GM10266 (cell line): ENCODE measurements at regions not wholly inside any gene's neighbourhood (a gene's known extent, or its start where the extent isn't known, plus 50 kb on each side); places are given as distances from the start of the nearest gene placed in this dataset.

Experiments
- DNase-seq: peaks from one replicate; pipeline ENCODE4 v3.0.0; 2012; ENCODE audit errors: extremely low spot score
- TF ChIP-seq, protein P1 (sequence below): IDR thresholded peaks from 2 replicates; pipeline ENCODE4 v1.5.1; 2012; ENCODE audit warnings: mild to moderate bottlenecking, low read depth; ENCODE audit not compliant: control insufficient read depth, insufficient read depth; ENCODE audit errors: missing control alignments

DNA sequence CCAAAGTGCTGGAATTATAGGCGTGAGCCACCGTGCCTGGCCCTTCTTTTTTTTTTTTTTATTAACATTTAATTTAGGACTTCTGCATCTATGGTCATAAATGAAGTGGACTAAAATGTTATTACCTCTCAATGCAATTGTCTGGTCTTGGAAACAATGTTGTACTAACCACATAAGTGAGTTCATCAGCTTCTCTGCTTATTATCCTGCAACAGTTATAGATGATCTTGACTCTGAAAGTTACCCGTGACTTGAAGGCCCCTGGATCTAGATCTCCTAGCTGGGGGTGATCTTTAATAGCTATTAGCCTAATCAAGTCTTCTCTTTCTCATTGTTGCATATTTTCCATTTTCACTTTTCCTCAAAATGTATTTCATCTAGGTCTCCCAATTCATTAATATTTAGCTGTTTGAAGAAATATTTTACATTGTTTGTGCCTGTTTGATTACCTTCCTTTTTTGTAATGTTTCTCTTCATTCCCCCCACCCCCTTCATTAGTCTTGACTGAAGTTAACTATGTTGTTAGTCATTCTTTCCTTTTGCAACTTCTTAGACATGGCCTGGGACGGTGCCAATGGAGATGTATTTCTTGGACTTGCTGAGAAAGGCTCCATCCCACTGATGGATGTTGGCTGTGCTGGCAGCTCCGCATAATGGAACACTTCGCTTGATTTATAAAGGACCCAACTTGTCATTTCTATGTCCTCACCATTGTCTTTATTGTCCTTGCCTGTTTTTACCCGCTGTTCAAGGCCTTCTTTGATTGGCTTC lies 141.6 kb upstream of the RIOK3 start:
- DNase-seq = no peak
- TF ChIP-seq, protein P1, sequence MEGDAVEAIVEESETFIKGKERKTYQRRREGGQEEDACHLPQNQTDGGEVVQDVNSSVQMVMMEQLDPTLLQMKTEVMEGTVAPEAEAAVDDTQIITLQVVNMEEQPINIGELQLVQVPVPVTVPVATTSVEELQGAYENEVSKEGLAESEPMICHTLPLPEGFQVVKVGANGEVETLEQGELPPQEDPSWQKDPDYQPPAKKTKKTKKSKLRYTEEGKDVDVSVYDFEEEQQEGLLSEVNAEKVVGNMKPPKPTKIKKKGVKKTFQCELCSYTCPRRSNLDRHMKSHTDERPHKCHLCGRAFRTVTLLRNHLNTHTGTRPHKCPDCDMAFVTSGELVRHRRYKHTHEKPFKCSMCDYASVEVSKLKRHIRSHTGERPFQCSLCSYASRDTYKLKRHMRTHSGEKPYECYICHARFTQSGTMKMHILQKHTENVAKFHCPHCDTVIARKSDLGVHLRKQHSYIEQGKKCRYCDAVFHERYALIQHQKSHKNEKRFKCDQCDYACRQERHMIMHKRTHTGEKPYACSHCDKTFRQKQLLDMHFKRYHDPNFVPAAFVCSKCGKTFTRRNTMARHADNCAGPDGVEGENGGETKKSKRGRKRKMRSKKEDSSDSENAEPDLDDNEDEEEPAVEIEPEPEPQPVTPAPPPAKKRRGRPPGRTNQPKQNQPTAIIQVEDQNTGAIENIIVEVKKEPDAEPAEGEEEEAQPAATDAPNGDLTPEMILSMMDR = no peak

DNA sequence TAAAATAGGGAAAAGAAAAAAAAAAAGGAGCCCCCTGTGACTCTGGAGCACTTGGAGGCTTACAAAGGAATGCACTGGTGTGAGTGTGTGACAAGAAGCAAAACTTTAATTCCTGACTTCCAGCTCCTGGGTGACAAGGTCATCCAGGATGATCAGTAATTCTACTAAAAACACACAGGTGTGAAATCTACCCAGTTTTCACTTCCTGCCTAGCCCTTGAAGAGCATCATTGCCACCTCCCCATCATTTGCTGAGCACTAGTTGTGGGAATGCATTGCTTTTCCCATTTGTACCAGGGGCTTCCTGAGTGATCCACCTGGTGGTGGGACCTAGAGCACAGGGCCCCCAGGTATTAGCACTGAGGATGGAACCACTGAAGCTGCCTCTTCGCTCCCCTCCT lies 139.7 kb upstream of the RIOK3 start:
- TF ChIP-seq, protein P1 = no peak
- DNase-seq = no peak

DNA sequence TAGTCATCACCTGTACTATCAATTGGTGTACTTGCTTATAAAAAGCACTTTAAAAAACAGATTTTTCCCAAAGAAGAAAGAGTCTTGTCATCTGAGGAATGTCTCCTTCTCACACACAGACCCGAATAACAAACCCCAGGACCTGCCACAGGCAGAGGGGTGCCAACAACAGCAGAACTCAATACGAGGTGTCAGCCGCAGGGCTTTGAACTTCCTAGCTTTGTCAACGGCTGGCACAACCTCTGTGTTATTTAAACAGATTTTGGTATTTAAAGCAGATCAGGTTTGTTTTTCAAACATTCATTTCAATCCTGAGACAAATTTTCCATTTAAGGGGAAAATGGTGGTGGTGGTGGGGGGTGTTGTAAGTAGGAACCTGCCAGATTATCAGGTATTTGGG lies 138.4 kb upstream of the RIOK3 start:
- TF ChIP-seq, protein P1 = no peak
- DNase-seq = no peak

DNA sequence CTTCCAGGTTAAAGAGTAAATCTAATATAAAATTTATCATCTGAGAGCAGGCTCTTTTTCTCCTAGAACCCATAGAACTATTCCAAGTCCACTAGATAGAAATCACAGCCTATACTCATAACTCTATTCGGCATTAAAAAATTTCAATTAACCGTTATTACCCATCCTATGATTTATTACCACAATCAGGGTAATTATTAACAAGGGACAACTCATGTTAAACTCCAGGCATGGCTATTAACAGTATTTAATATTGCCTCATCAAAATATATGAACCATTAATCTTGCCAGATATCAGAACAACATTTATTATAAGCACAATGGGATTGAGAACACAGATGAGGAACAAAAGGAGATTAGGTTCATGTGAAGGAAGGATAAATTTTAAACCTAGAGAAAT lies 136.8 kb upstream of the RIOK3 start:
- TF ChIP-seq, protein P1 = no peak
- DNase-seq = no peak

DNA sequence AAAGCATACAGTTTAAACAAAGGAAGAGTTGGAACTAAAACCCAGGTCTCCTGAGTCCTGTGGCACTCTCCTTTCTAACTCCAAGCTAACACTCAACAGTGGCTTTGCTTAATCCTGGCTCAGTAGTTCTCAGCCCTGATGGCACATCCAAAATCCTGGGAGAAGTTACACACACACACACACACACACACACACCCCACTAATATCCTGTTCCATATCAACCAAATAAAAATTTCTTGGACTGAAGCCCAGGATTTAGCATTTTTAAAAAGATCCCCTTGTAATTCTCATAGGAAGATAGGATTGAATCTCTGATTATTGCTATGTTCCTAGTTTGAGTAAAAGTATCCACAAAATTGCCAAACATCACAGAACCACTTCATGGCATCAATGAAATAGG lies 136.1 kb upstream of the RIOK3 start:
- DNase-seq = no peak
- TF ChIP-seq, protein P1 = no peak

DNA sequence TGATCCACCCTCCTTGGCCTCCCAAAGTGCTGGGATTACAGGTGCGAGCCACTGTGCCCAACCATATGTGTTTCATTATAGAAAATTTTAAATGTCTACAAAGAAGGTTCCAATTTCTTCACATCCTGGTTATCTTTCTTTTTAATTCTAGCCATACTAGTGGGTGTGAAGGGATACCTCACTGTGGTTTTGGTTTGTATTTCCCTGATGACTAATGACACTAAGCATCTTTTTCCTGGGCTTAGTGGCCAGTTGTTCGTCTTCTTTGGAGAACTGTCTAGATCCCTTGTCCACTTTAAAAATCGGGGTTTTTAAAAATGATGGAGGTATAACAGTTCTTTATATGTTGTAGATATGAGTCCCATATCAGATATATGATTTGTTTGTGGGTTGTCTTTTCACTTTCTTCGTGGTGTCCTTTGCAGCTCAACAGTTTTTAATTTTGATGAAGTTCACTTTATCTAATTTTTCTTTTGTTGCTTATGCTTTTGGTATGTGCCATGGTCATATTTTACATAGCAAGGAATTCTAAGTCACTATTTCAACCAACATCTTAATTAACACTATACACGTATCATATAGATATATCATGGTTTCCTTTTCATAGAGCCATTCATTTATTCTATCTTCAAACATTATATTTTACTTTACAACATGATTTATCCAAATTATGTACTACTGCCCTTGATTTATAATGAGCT lies 135.0 kb upstream of the RIOK3 start:
- TF ChIP-seq, protein P1 = no peak
- DNase-seq = no peak

DNA sequence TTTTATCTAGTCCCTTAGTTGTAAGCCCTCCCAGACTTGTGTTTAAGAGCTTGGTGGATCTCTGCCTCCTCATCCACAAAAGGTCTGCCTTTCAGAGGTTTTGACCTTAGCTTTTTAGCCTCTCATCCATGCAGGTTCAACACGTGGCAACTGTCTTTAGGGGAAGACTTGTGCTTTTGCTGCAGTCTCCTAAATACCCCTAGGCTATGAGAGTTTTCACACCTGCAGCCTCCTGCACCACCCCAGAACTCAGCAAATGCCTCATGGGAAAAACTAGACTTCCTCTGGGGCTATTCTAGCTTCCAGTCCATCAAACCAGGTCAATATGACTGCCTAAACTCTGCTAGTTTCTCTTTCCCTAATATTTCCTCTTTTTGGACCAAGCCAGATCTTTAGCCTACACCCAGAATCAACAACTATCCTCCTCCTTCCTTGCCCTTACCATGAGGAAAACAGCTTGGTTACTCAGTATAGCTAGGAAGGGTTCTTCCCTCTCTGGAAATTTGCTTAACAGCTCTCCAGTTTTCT lies 132.3 kb upstream of the RIOK3 start:
- DNase-seq = no peak
- TF ChIP-seq, protein P1 = no peak
